ENCODE measurements at regions not wholly inside any gene's neighbourhood (a gene's known extent, or its start where the extent isn't known, plus 50 kb on each side); places are given as distances from the start of the nearest gene placed in this dataset.

GRCh38 chr10:9469663-9470205 lies 1415.2 kb downstream of the GATA3 start:
- TF ChIP-seq CTCF (IDR thresholded peaks at IDR 0.05; ENCODE audit: extremely low read depth, missing control alignments) = no peak

GRCh38 chr10:9470581-9470980 lies 1416.1 kb downstream of the GATA3 start:
- no peak for TF ChIP-seq CTCF (IDR thresholded peaks at IDR 0.05; ENCODE audit: extremely low read depth, missing control alignments)
- no peak for DNase-seq (ENCODE audit: low spot score)

More at GRCh38 chr10:9469663-9470205, 1415.2 kb downstream of the GATA3 start:
- no peak for DNase-seq (ENCODE audit: low spot score)

GRCh38 chr10:9501944-9502343 lies 1447.5 kb downstream of the GATA3 start:
- TF ChIP-seq CTCF (IDR thresholded peaks at IDR 0.05; ENCODE audit: extremely low read depth, missing control alignments) = no peak
- no peak for DNase-seq (ENCODE audit: low spot score)

GRCh38 chr10:9504227-9504626 lies 1449.7 kb downstream of the GATA3 start:
- no peak for DNase-seq (ENCODE audit: low spot score)
- TF ChIP-seq CTCF (IDR thresholded peaks at IDR 0.05; ENCODE audit: extremely low read depth, missing control alignments) = no peak

GRCh38 chr10:9505546-9505945 lies 1451.1 kb downstream of the GATA3 start:
- no peak for TF ChIP-seq CTCF (IDR thresholded peaks at IDR 0.05; ENCODE audit: extremely low read depth, missing control alignments)
- no peak for DNase-seq (ENCODE audit: low spot score)

GRCh38 chr10:9508606-9509005 lies 1454.1 kb downstream of the GATA3 start:
- no peak for TF ChIP-seq CTCF (IDR thresholded peaks at IDR 0.05; ENCODE audit: extremely low read depth, missing control alignments)
- no peak for DNase-seq (ENCODE audit: low spot score)

- no peak for TF ChIP-seq CTCF (IDR thresholded peaks at IDR 0.05; ENCODE audit: extremely low read depth, missing control alignments)
- DNase-seq (ENCODE audit: low spot score) = no peak
Measured at GRCh38 chr10:9510626-9511025, 1456.1 kb downstream of the GATA3 start.

All from GM20000 (cell line).